Choroid plexus epithelial cell (primary cell): ENCODE measurements at regions not wholly inside any gene's neighbourhood (a gene's known extent, or its start where the extent isn't known, plus 50 kb on each side); places are given as distances from the start of the nearest gene placed in this dataset.
A peak's percentile ranks its signal among the peaks of the same experiment; 100 is the strongest.
"Not testable (repeated sequence)": the region's sequence is repeated elsewhere in the genome, so short reads cannot be mapped to it uniquely, and the experiment has no call there.

Experiments used
- DNase-seq: peaks from one replicate; pipeline ENCODE4 v3.0.0-alpha.2; 2010; ENCODE audit warnings: low read depth
- H3K4me3 ChIP-seq: 2 replicates; pipeline ENCODE4 v1.5.1; 2011; ENCODE audit warnings: low read depth, mild to moderate bottlenecking, control low read depth, low read length, moderate library complexity
- TF ChIP-seq, protein P1 (sequence below): conservative IDR thresholded peaks from 2 replicates; pipeline ENCODE4 v1.5.1; 2011; ENCODE audit warnings: low read depth, mild to moderate bottlenecking, control low read depth, inconsistent platforms, low read length, moderate library complexity

DNA sequence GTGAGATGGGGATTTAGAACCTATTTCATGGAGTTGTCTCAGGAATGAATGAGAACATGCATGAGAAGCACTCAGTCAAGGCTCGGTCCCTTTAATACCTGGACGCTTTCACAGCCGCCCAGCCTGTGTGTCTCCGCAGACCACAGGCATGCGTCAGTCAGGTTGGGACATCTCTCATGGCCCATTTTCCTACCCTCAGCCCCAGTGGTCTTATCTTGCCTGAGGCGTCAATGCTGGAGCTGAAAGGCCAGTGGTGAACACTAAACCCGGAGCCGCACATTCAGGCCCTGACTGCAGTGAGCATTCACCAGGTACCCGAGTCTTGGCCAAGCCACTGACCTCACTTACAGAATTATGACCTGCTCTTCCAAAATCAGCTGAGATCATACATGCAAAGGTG, 263.2 kb upstream of the RAB4A start:
- TF ChIP-seq, protein P1, sequence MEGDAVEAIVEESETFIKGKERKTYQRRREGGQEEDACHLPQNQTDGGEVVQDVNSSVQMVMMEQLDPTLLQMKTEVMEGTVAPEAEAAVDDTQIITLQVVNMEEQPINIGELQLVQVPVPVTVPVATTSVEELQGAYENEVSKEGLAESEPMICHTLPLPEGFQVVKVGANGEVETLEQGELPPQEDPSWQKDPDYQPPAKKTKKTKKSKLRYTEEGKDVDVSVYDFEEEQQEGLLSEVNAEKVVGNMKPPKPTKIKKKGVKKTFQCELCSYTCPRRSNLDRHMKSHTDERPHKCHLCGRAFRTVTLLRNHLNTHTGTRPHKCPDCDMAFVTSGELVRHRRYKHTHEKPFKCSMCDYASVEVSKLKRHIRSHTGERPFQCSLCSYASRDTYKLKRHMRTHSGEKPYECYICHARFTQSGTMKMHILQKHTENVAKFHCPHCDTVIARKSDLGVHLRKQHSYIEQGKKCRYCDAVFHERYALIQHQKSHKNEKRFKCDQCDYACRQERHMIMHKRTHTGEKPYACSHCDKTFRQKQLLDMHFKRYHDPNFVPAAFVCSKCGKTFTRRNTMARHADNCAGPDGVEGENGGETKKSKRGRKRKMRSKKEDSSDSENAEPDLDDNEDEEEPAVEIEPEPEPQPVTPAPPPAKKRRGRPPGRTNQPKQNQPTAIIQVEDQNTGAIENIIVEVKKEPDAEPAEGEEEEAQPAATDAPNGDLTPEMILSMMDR = no peak
- DNase-seq = no peak
- no peak overlapping the region for H3K4me3 ChIP-seq

DNA sequence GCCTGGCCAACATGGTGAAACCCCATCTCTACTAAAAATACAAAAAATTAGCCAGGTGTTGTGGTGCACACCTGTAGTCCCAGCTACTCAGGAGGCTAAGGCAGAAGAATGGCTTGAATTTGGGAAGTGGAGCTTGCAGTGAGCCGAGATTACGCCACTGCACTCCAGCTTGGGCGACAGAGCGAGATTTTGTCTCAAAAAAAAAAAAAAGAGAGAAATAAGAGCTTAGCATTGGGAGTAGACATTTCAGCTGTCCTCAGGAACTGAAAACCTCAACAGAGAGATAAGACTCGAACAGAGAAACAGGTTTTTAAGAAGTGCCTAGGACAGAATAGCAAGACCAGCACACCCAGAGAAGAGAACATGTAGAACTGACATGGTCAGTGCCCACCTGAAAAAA, 262.6 kb upstream of the RAB4A start:
- not testable (repeated sequence) for DNase-seq, H3K4me3 ChIP-seq

DNA sequence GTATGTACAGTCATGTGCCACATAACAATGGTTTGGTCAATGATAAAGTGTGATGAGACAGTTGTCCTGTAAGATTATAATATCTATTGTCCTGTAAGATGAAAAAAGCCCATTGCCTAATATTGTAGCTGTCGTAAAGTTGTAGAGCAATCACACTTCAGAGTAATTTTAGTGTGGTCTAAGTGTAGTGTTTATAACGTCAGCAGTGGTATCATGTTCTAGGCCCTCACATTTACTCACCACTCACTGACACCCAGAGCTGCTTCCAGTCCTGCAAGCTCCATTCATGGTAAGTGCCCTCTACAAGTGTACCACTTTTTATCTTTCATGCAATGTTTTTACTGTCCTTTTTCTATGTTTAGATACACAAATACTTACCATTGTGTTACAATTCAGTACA, 259.9 kb upstream of the RAB4A start:
- TF ChIP-seq, protein P1 = no peak
- no peak overlapping the region for H3K4me3 ChIP-seq
- DNase-seq = no peak

DNA sequence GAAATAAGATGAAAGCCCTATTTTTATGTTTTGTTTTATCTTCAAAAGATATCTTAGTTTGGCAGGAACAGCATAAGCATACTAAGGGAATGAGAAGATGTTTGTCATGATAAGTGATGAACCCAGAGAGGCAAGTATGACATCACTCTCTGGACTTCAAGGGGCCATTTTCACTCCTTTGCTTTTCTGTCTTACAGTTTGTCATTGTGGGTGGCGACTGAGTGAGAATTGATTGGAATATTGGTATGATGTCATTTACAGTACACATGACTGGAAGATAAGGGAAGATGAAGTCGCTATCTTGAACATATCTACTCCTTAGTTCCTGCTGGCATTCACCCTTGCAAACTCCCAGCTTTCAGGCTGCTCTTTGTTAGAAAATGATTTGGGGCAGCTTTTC, 258.1 kb upstream of the RAB4A start:
- TF ChIP-seq, protein P1 = no peak
- no peak overlapping the region for H3K4me3 ChIP-seq
- peak; percentile 27 for DNase-seq

DNA sequence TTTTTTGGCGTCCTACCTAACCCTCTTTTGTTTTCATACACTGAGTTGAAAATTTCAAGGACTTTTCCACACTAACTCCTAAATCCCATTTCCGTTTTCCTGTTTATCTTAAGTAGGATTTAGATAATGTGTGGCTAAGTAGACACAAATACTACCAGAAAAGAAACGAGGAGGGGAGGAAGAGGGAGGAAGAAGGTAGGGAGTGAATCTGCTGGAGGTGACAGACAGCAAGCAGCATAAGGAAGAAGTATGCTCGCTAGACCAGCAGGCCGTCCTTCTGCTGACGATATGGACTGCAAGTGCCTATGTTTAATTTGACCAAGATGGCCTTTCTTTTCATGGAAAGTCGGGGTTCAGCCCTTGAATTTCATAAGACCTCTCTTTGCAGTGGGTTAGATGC, 256.9 kb upstream of the RAB4A start:
- TF ChIP-seq, protein P1 = no peak
- no peak overlapping the region for H3K4me3 ChIP-seq
- DNase-seq = no peak

DNA sequence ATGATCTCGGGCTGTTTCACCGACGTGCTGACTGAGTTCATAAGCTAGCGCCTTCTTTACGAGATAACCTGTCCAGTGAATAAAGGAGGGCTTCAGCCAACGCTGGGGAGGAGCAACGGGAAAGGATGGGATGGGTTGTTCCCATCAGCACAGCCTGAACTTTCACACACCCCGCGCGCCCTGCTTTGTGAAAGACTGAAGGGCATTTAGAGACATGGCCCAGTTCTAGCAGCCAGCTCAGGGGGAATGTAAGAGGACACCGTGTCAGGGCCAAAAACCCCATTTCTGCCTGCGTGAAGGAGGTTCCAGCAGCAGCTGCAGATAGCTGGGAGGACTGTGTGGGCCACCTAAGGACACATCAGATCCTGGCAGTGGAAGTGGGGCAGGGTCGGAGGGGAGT, 255.1 kb upstream of the RAB4A start:
- no peak for DNase-seq
- H3K4me3 ChIP-seq = no peak overlapping the region
- TF ChIP-seq, protein P1 = no peak

DNA sequence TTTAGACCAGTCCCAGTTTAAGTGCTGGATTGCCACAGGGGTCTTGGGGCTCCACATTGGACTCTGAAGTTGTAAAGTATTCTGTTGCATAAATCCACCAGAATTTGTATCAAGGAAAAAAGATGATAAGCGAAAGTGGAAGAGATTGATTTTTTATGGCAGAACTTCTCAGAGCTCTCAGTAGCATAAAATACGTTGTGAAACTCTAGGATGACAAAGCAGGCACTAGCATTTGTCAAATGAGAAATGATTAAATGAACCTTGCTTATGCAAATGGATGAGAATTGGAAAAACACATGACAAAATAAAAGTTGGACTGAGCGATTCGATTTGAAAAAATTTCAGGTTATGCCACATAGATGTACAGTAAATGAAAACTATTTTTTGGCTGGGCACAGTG, 253.8 kb upstream of the RAB4A start:
- no peak for DNase-seq
- TF ChIP-seq, protein P1 = no peak
- no peak overlapping the region for H3K4me3 ChIP-seq
